ENCODE measurements at regions not wholly inside any gene's neighbourhood (a gene's known extent, or its start where the extent isn't known, plus 50 kb on each side); places are given as distances from the start of the nearest gene placed in this dataset.
"Not testable (repeated sequence)": the region's sequence is repeated elsewhere in the genome, so short reads cannot be mapped to it uniquely, and the experiment has no call there.

GRCh38 chr11:50246699-50247098 lies 214.0 kb downstream of the OR4C45 start:
- in situ Hi-C loops (cut with HindIII; ENCODE audit: low sequenced_read_pairs), result no loop called here

- in situ Hi-C loops (cut with HindIII; ENCODE audit: low sequenced_read_pairs), result no loop called here
These were observed 214.7 kb downstream of the OR4C45 start for GRCh38 chr11:50247309-50247874.

- in situ Hi-C loops (cut with HindIII; ENCODE audit: low sequenced_read_pairs), result no loop called here
These were observed 235.2 kb downstream of the OR4C45 start for GRCh38 chr11:50267851-50268250.

- in situ Hi-C loops (cut with HindIII; ENCODE audit: low sequenced_read_pairs), result no loop called here
These were observed 242.5 kb downstream of the OR4C45 start for GRCh38 chr11:50275133-50275532.

- in situ Hi-C loops (cut with HindIII; ENCODE audit: low sequenced_read_pairs), result no loop called here
These were observed 246.1 kb downstream of the OR4C45 start for GRCh38 chr11:50278756-50279155.

GRCh38 chr11:50298182-50298988 lies 265.7 kb downstream of the OR4C45 start:
- in situ Hi-C loops (cut with HindIII; ENCODE audit: low sequenced_read_pairs), result no loop called here

GRCh38 chr11:50330723-50331122 lies 298.0 kb downstream of the OR4C45 start:
- in situ Hi-C loops (cut with HindIII; ENCODE audit: low sequenced_read_pairs), result not testable (repeated sequence)

- in situ Hi-C loops (cut with HindIII; ENCODE audit: low sequenced_read_pairs), result no loop called here
These were observed 301.2 kb downstream of the OR4C45 start for GRCh38 chr11:50333861-50334260.

- in situ Hi-C loops (cut with HindIII; ENCODE audit: low sequenced_read_pairs), result not testable (repeated sequence)
These were observed 304.8 kb downstream of the OR4C45 start for GRCh38 chr11:50337432-50337831.

GRCh38 chr11:50348018-50348417 lies 315.3 kb downstream of the OR4C45 start:
- in situ Hi-C loops (cut with HindIII; ENCODE audit: low sequenced_read_pairs), result not testable (repeated sequence)

GRCh38 chr11:50379484-50379883 lies 346.8 kb downstream of the OR4C45 start:
- in situ Hi-C loops (cut with HindIII; ENCODE audit: low sequenced_read_pairs), result loop anchor here (25.0 kb wide), 1 partner anchor 108 kb away; no protein-coding TSS in a partner anchor

- in situ Hi-C loops (cut with HindIII; ENCODE audit: low sequenced_read_pairs), result loop anchor here (25.0 kb wide), 1 partner anchor 93 kb away; no protein-coding TSS in a partner anchor
These were observed 361.3 kb downstream of the OR4C45 start for GRCh38 chr11:50394017-50394416.

GRCh38 chr11:50412832-50413231 lies 380.2 kb downstream of the OR4C45 start:
- in situ Hi-C loops (cut with HindIII; ENCODE audit: low sequenced_read_pairs), result no loop called here

- in situ Hi-C loops (cut with HindIII; ENCODE audit: low sequenced_read_pairs), result no loop called here
These were observed 390.5 kb downstream of the OR4C45 start for GRCh38 chr11:50423208-50423607.

All from DLD1 (cell line).